GM18909 (cell line): ENCODE measurements at regions not wholly inside any gene's neighbourhood (a gene's known extent, or its start where the extent isn't known, plus 50 kb on each side); places are given as distances from the start of the nearest gene placed in this dataset.
"Not testable (repeated sequence)": the region's sequence is repeated elsewhere in the genome, so short reads cannot be mapped to it uniquely, and the experiment has no call there.

Experiments
- ATAC-seq: cut with Tn5 transposase; IDR thresholded peaks from one replicate; pipeline ENCODE4 v1.9.1; 2021; ENCODE audit warnings: mild to moderate bottlenecking; ENCODE audit not compliant: unreplicated experiment, poor library complexity

DNA sequence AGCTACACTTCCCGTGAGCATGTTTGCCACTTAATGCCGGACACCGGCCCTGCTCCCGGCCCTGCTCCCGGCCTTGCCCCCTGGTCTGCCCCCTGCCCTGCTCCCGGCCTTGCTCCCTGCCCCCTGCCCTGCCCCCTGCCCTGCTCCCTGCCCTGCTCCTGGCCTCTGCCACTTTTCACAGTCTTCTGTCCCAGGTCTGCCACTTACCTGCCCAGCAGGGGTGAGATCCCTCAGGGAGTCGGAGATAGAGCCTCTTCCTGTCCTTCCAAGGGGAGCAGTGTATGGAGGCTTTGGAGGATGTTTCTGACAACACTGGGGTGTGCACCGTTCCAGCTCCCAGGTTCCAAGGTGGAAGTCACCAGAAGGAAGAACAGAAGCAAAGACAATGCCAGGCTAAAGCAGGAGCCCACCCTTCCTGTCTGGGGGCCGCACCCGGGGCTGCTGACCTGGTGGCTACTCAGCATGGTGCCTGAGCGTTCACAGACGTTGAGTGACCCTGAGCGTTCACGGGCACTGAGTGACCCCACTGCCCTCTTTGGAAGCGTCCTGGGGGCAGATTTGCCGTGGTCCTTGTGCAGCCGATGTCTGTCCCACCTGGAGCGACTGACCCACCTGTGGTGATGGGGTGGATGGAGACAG, 199.8 kb downstream of the DLL1 start:
- ATAC-seq = no peak

DNA sequence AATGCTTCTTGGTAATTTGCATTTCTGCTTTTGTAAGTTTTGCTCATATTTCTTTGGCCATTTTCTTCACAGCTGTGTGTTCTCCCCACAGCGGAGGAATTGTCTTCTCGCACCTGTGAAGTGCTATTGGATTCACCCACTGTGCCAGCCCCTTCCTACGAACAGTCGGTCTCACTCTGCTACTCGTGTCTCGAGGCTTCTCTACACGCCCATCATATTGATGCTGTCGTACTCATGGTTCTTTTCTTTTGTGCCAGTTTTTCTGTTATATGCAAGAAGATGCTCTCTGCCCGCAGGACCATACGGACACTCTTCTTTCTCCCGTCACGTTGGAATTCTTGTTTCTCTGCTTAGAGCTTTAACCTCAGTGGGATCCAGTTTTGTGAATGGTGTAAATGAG, 200.3 kb downstream of the DLL1 start:
- no peak for ATAC-seq

DNA sequence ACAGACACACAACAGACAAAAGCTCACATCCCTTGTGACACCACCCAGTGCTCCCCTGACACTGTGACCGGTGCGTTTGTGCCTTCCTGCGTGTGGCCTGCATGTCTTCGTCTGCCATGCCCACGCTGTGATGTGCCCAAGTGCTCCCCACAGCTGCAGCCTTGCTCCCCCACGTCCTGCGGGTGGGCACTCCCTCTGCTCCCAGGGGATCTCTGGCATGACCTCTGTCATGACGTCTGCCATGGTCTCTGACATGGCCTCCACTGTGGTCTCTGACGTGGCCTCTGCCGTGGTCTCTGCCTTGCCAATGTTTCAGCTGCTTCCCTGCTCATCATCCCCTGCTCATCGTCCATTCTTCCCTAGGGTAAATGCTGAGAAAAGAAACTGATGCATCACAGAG, 200.9 kb downstream of the DLL1 start:
- ATAC-seq = peak; percentile 24

DNA sequence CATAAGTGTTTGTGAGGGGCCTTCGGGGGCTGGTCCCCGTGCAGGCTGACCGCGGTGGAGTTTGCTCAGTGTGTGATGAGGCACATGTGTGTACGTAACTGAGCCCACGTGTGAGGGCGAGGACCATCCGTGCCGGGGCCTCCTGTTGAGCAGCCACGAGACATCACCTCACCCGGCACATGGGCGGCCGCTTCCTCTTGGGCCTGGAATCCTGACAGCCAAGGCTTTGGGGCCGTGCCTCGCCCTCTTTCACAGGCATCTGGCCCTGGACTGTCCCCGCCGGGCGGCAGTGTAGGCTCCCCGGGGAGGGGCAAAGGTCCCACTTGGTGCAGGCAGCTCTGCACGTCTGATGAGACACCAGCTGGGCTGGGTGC, 202.3 kb downstream of the DLL1 start:
- ATAC-seq = no peak

DNA sequence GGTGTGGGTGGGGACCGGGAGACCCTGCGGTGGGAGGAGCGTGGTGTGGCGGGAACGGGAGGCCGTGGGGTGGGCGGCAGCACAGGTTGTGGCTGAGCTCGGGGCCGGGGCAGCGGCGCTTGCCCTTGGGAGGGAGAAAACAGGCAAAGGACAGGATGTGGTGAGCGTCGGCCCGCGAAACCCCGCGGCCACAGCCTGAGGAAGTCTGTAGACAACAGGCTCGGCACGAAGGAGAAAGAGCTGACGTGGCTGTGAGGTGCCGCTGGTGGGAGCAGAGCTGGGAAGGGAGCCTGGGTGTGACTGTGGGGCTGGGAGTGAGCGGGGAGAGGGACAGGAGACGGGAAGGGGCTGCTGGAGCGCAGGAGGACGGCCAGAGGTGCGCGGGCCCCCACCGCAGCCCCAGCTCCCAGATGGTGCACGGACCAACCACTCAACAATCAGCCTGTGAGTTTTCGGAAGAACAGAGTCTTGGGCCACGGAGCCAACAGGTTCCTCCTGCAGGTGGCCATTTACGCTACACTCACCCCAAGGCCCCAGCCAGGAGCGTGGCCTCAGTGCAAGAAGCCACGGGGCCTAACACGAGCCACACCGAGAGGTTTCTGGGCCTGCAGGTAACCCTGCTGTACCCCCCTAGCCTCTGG, 202.8 kb downstream of the DLL1 start:
- ATAC-seq = peak; percentile 69

DNA sequence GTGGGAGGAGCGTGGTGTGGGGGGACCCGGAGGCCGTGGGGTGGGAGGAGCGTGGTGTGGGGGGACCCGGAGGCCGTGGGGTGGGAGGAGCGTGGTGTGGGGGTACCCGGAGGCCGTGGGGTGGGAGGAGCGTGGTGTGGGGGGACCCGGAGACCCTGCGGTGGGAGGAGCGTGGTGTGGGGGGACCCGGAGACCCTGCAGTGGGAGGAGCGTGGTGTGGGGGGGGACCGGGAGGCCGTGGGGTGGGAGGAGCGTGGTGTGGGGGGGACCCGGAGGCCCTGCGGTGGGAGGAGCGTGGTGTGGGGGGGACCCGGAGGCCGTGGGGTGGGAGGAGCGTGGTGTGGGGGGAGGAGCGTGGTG, 203.5 kb downstream of the DLL1 start:
- ATAC-seq = not testable (repeated sequence)

DNA sequence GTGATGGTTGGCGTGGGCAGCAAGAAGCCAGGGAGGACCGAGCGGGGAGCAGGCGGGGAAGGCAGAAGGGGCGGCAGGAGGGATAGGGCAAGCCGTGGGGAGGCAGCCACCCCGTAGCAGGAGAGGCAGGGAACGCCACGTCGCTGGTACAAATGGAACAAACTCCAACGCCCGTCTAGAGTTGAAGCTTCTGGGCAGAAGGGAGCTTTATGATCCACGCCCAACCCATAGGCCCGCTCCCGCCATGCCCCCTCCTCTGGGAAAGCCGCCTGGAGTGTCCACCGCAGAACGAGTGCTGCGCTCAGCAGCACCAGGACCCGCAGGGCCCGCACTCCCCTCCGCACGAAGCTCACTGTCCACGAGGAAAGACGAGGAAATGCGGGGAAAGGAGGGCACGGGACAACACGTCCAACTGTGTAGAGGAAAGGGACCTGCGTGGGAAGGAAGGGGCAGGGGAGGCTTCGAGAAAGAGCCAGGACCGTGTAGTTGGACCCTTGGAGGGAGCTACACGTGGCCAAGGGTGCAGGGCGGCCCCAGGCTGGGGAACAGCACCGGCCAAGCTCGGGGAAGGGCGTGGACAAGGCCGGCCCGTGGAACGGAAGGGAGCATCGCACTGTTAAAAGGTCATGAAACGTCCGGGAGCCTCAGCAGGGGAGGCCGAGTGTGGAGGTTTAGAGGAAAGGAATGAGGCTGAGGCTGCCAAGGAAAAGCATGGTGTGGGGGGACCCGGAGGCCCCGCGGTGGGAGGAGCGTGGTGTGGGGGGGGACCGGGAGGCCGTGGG, 204.0 kb downstream of the DLL1 start:
- ATAC-seq = no peak

DNA sequence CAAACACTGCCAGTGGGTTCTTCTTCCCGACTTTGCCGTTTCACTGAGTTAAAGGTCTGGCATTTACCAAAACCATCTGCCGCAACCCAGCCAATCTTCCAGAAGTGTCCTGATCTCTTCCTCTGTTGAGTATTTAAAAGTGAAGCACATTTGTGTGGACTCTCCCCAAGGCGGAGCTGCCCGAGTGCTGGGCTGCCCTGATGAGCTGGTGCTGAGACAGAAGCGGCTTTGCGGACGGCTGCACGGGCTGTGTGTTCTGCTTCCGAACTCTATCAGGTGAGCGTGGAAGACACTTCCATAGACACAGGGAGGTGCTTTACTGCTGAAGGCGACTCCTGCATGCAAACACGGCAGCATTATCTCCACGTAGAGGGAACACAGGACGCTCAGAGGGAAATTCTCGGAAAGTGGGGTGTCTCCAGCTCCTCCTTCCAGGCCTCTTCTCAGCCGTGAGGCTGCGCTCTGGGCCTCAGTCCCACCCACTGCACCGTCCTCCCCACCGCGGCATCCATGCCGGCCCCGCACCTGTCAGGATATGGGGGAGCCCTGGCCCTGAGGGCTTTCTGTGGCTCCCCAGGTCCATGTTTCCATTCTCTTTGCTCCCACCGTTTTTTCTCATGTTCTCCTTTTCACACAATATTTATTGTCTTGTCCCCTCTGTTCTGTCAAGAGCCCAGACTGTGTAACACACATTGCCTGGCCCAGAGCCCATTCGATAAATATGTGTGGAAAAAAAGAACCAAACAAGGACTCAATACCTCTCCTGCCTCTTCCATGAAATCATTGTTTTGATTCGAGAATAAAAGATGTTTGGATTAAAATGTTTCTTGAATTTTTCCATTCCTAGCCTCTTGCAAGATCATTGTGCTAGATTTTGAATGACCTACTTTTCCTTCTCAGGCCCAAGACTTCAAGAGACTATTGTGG, 205.1 kb downstream of the DLL1 start:
- no peak for ATAC-seq

DNA sequence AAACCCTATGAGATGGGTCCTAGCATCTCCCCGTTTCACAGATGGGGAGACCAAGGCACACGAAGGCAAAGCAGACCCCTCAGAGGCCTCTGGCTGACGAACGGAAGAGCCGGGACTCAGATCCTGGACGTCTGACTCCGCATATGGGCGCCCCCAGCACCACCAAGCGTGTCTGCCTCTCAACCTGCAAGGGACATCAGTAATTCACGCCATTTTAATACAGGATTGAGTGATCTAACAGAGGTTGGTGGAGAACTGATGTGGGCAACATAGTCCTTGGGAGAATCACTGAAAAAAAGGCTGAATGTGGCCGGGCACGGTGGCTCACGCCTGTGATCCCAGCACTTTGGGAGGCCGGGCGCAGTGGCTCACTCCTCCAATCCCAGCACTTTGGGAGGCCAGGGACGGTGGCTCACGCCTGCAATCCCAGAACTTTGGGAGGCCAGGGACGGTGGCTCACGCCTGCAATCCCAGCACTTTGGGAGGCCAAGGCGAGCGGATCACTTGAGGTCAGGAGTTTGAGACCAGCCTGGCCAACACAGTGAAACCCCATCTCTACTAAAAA, 206.6 kb downstream of the DLL1 start:
- ATAC-seq = no peak

DNA sequence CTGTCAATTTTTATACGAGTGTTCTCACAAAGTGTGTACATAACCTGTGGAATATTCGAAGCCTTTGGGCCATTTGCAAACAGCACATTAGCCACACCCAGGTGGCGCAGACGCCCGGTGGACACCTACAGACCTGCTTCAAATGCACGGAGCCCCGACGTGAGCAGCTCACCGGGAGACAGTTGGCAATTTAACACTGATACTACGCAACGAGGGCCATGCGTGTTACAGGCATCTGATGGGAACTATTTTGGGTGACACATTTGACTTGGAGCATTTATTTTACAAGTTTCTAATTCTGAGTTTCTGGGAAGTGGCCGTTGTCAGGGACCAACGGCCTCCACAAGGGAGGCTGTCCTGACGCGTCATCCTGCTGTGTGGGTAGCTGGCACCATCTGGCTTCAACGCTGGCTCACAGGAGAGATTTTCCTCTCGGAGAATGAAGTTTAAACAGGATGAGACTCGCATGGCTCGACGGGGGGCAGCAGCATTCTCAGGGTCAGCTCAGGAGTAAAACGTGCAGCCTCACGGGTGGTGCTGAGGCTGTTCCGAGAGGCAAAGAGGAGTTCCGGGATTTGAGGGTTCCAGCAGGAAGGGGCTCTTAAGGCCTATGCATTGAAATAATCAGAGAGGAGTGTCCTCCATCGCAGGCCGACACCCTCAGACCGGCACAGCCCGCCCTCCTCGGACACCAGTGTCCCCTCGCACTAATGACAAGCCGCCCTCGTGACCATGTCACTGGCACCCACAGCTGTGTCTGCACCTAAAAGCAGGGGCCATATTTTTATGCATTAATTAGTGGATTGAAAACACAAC, 207.4 kb downstream of the DLL1 start:
- ATAC-seq = no peak

DNA sequence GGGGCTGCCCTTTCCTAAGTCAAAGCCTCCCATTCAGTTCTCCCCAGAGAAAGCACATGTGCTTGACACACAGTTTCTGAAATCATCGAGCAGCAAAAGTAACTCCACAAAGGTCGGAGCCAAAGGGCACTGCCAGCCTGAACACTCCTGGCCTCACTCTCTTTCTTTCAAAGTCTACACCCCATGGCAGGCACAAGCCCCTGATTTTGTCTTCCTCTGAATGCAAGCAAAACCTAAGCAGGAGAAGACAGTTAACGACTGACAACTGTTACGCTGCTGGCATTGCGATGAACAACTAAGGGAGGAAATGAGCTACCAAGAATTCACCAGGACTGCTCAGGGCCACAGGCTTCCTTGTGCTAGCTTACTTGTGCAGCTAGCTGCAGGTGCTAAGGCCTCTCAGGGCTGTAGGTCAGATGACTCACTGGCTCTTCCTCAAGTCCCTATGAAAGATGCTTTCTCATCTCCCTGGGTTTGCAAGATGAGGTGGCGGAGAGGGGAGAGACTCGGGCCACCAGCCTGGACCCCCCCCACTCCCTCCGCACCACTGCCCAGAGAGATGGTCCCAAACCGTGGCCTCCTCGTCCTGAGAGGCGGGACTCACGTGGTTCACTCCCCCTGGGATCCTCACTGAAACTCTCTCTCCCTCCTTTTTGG, 208.2 kb downstream of the DLL1 start:
- ATAC-seq = no peak

DNA sequence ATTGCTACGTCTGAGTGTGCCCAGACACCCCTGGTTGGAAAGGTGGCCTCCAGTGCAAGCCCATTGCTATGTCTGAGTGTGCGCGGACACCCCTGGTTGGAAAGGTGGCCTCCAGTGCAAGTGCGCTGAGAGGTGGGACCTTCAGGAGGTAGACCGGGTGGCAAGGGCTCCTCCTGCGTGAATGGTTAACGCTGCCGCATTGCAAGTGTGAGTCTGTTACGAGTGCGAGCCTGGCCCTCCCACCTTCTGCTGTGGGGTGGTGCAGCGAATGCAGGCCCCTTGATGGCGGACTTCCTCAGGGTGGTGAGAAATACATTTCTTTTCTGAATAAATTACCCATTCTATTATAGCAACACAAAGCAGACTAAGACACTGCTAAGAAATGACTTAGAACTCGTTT, 208.8 kb downstream of the DLL1 start:
- ATAC-seq = no peak

DNA sequence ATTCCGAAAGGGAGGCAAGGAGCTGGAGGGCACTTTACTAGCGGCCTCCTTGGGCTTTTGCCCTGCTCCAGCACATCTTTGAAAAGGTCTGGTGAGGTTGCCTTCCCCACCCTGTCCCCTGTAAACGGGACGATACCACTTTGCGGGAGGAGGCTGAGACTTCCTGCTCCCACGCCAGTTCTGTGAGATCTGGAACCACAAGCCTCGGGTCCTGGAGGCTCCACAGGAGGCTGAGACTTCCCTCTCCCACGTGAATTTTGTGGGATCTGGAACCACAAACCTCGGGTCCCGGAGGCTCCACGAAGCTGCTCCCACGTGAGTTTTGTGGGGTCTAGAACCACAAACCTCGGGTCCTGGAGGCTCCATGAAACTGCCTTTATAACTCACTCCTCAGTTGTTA, 209.3 kb downstream of the DLL1 start:
- ATAC-seq = no peak

DNA sequence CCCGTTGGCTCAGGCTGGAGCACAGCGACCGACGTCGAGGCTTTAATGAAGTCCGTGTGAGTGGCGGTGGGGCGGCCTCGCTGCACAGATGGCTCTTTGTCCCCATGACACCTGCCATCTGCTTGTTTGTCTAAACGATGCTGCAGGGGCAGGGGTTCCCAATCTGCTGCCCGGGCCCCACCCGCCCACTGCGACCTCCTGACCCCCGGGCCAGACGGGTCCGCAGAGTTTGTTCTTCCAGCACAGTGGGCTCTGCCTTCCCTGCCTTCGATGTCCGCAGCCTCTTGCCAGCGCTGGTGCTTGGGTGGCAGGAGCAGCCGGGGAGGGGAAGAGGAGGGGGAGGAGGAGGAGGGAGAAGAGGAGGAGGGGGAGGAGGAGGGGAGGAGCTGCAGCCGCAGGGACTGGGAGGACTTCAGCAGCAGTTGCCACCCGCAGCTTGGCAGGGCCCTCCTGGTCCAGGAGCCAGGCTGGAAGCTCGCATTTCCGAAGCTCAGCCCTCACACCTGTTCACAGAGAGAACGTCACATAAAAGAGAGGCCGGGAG, 210.0 kb downstream of the DLL1 start:
- ATAC-seq = no peak

DNA sequence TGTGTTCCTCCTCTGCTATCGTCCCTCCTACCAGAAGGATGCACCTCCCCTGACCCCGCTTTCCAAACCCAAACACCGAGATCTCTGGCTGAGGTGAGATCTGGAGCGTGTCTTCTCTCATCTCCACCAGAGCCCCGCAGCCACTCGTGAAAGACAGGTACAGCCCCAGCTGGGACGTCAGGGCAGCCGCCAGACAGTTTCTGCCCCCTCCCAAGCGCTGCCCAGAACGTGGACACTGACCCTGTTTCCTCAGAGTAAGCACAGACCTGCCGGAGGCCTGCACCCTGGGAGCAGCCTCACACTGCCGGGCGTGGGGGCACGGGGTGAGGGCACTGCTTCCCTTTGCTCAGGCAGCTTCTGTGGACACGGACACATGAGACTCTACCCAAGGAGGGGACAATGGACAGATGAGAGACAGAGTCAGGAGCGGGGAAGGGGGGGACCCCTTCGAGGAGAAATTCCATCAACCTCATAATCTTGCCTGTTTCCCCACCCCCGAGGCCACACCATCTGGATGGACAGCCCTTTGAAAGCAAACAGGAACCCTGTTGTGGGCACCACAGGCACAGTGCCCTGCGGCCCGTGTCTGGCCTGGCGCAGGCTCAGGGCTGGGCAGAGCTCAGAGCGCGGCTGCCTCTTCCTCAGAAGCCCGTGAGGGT, 210.6 kb downstream of the DLL1 start:
- ATAC-seq = no peak

DNA sequence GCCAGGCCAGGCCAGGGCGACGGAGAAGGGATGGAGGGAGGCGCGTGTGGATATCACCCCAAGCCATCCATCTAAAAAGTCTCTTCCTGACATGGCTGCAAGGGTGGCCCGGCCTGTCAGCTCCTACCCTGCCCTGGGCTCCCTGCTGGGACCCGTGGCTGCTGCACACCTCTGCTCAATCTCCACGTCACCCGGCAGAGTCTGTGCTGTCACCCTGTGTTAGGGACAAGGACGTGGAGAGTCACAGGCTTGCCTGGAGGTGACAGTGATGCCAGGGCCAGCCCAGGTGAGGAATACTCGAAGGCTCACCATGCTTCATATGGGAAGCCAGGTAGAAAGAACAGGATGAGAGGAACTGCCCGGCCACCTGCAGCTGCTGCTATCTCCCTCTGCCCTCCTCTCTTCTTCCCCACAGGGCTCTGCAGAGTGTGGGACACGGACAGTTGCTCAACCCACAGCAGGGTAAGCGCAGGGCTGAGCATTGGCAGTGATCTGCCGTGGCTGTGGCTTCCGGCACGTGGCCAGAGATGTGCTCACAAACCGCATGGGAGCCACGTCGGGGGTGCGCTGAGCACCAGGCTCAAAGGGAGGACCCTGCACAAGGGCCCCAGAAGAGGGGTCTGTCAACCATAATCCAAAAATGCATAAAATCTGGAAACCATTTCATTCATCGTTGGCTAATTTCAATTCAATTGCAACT, 214.3 kb downstream of the DLL1 start:
- no peak for ATAC-seq

DNA sequence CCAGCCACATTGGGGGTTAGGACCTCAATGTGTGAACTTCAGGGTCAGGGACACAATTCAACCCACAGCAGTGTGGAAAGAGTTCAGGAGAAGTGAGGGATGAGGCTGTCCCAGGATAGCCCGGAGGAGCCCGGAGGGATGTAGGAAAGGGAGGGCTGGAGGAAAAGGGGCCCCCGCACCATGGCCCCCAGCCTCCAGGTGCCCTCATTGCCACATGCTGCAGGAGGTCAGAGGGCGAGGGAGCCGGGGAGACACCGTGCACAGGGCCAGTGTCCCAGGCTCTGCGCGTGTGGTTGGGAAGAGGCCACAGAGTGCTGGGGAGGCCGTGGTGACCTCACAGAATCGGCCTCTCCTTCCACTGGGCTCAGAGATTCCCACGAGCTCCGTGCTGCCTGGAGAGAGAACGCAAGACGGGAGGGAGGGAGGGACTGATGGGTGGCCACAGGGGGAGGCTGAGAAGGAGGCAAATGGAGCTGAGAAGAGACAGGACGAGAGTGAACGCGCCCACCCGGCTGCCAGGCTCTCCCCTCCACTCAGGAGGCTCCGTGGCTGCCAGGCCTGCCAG, 215.1 kb downstream of the DLL1 start:
- ATAC-seq = no peak
